K562 (cell line): ENCODE measurements at regions not wholly inside any gene's neighbourhood (a gene's known extent, or its start where the extent isn't known, plus 50 kb on each side); places are given as distances from the start of the nearest gene placed in this dataset.

Experiments used
- ARID3B ChIP-seq: fragments of 250-450 bp; sonication (Bioruptor Pico); IDR thresholded peaks from 2 replicates; pipeline ENCODE4 v1.4.0; 2020; ENCODE audit warnings: borderline replicate concordance
- ASH1L ChIP-seq: fragments of 450-650 bp; IDR thresholded peaks from 2 replicates; pipeline ENCODE4 v1.6.1; 2018; ENCODE audit warnings: borderline replicate concordance, mild to moderate bottlenecking, low read depth; ENCODE audit not compliant: partially characterized antibody
- CEBPG ChIP-seq, 3 experiments: fragments of 200-800 bp in 1 of 3; sonication (Bioruptor generic) in 1 of 3; sonication (generic) in 1 of 3; formaldehyde crosslinking in 1 of 3; IDR thresholded peaks in 2 of 3; conservative IDR thresholded peaks in 1 of 3; 2 replicates each; pipeline versions ENCODE4 v1.6.1 to v1.8.0; 2016 to 2022; ENCODE audit warnings: missing compliant biosample characterization in 2 of 3, missing genetic modification characterization in 2 of 3, mild to moderate bottlenecking in 1 of 3, missing genetic modification reagents in 1 of 3
- ELK1 ChIP-seq: sonication (generic); formaldehyde crosslinking; IDR thresholded peaks from 2 replicates; pipeline ENCODE4 v1.8.1; 2022; ENCODE audit warnings: missing genetic modification reagents
- GTF2A2 ChIP-seq: IDR thresholded peaks from 2 replicates; pipeline ENCODE4 v1.6.1; 2016; ENCODE audit warnings: mild to moderate bottlenecking, missing genetic modification characterization, missing compliant biosample characterization
- HBP1 ChIP-seq: fragments of 450-650 bp; formaldehyde crosslinking; IDR thresholded peaks from 2 replicates; pipeline ENCODE4 v1.4.0; 2022; ENCODE audit warnings: missing genetic modification characterization
- HMBOX1 ChIP-seq: sonication (generic); IDR thresholded peaks from 2 replicates; pipeline ENCODE4 v1.6.1; 2016
- HNRNPL ChIP-seq: fragments of 200-400 bp; formaldehyde crosslinking; IDR thresholded peaks from 2 replicates; pipeline ENCODE4 v1.6.1; 2017; ENCODE audit warnings: low read depth, mild to moderate bottlenecking, low read length
- HOXB6 ChIP-seq: fragments of 250-450 bp; sonication (Bioruptor Pico); IDR thresholded peaks from 2 replicates; pipeline ENCODE4 v1.5.1; 2022; ENCODE audit warnings: mild to moderate bottlenecking, borderline replicate concordance
- KLF1 ChIP-seq: fragments of 450-650 bp; IDR thresholded peaks from 2 replicates; pipeline ENCODE4 v1.6.1; 2016; ENCODE audit warnings: missing genetic modification characterization, missing compliant biosample characterization
- MXD1 ChIP-seq: fragments of 250-450 bp; sonication (Bioruptor Pico); IDR thresholded peaks from 2 replicates; pipeline ENCODE4 v1.8.0; 2021; ENCODE audit warnings: borderline replicate concordance, mild to moderate bottlenecking, moderate library complexity; ENCODE audit not compliant: poor library complexity, severe bottlenecking
- MYNN ChIP-seq, 2 experiments: sonication (generic); formaldehyde crosslinking in 1 of 2; IDR thresholded peaks; 2 replicates each; pipeline versions ENCODE4 v1.5.0 to v1.6.1; 2016 to 2020; ENCODE audit warnings: antibody characterized with exemption in 1 of 2, missing genetic modification reagents in 1 of 2
- NR1H2 ChIP-seq: sonication (generic); formaldehyde crosslinking; IDR thresholded peaks from 2 replicates; pipeline ENCODE4 v1.4.0; 2020; ENCODE audit warnings: mild to moderate bottlenecking, missing genetic modification reagents
- RBM25 ChIP-seq: fragments of 200-400 bp; formaldehyde crosslinking; IDR thresholded peaks from 2 replicates; pipeline ENCODE4 v1.6.1; 2018; ENCODE audit warnings: low read length, low read depth, moderate library complexity; ENCODE audit not compliant: severe bottlenecking
- TRIM25 ChIP-seq: fragments of 450-650 bp; IDR thresholded peaks from 2 replicates; pipeline ENCODE4 v1.7.0; 2016; ENCODE audit warnings: borderline replicate concordance
- YY1 ChIP-seq, 3 experiments: IDR thresholded peaks; 2 replicates each; pipeline ENCODE4 v1.6.1; 2011; ENCODE audit warnings: low read length in 2 of 3, mild to moderate bottlenecking in 2 of 3, moderate library complexity in 2 of 3, borderline replicate concordance in 1 of 3, control low read depth in 1 of 3, low read depth in 1 of 3; ENCODE audit not compliant: insufficient read depth in 3 of 3, insufficient replicate concordance in 2 of 3, control insufficient read depth in 1 of 3, insufficient read length in 1 of 3; ENCODE audit errors: extremely low read depth in 1 of 3
- ZNF384 ChIP-seq: IDR thresholded peaks from 2 replicates; pipeline ENCODE4 v1.6.1; 2012; ENCODE audit warnings: low read depth, low read length, improper control_type of control experiment
- ZNF707 ChIP-seq: fragments of 250-450 bp; sonication (Bioruptor Pico); conservative IDR thresholded peaks from 2 replicates; pipeline ENCODE4 v1.8.0; 2022; ENCODE audit warnings: inconsistent platforms, mild to moderate bottlenecking, moderate library complexity
- ZSCAN29 ChIP-seq: fragments of 450-650 bp; IDR thresholded peaks from 2 replicates; pipeline ENCODE4 v1.6.1; 2017

- TF ChIP-seq ASH1L = peak; percentile 25
- TF ChIP-seq YY1 (IDR thresholded peaks at IDR 0.05; ENCODE audit: borderline replicate concordance in 1 of 3, control insufficient read depth in 1 of 3, extremely low read depth in 1 of 3, insufficient read depth in 3 of 3, insufficient read length in 1 of 3, insufficient replicate concordance in 2 of 3, low read depth in 1 of 3, low read length in 2 of 3) = no peak
- no peak for TF ChIP-seq NR1H2 (CRISPR knock-in tag)
- no peak for TF ChIP-seq ARID3B (CRISPR knock-in tag)
- no peak for TF ChIP-seq HMBOX1
- no peak for TF ChIP-seq ZNF707
- no peak for TF ChIP-seq CEBPG (CRISPR knock-in tag; IDR thresholded peaks at IDR 0.05)
- TF ChIP-seq CEBPG (tag; conservative IDR thresholded peaks at IDR 0.05 in 1 of 2, IDR thresholded peaks at IDR 0.05 in 1 of 2) = peak in 1 of 2 experiments; percentile 44; a peak in 1 of 4 replicates
- no peak for TF ChIP-seq ZSCAN29
- TF ChIP-seq ZNF384 = no peak
- TF ChIP-seq ELK1 (CRISPR knock-in tag) = no peak
- TF ChIP-seq HNRNPL = no peak
- TF ChIP-seq KLF1 (tag) = no peak
- no peak for TF ChIP-seq MXD1 (CRISPR knock-in tag)
- TF ChIP-seq RBM25 = no peak
- TF ChIP-seq TRIM25 = no peak
- no peak for TF ChIP-seq MYNN (IDR thresholded peaks at IDR 0.05)
- no peak for TF ChIP-seq MYNN (CRISPR knock-in tag; IDR thresholded peaks at IDR 0.05)
- TF ChIP-seq HOXB6 = no peak
- no peak for TF ChIP-seq HBP1 (CRISPR knock-in tag)
- TF ChIP-seq GTF2A2 (tag) = no peak
These were observed 59.6 kb upstream of the TRIM24 start (continued) for GRCh38 chr7:138400400-138400886.
